Vagina (tissue), 2 donors: ENCODE measurements at regions not wholly inside any gene's neighbourhood (a gene's known extent, or its start where the extent isn't known, plus 50 kb on each side); places are given as distances from the start of the nearest gene placed in this dataset.
A peak's percentile ranks its signal among the peaks of the same experiment; 100 is the strongest.

Source experiments
- DNase-seq, 2 donors: peaks; one replicate each; pipeline ENCODE4 v3.0.0-alpha.2; 2017; ENCODE audit errors: extremely low spot score in 2 of 2
- H3K27ac ChIP-seq: fragments of 200-600 bp; sonication (generic); one replicate; pipeline ENCODE4 v1.5.1; 2019
- H3K27me3 ChIP-seq: fragments of 200-600 bp; sonication (generic); one replicate; pipeline ENCODE4 v1.5.1; 2019
- H3K36me3 ChIP-seq, 2 donors: fragments of 200-600 bp; sonication (generic); one replicate each; pipeline ENCODE4 v1.5.1; 2017 to 2019
- H3K4me1 ChIP-seq: fragments of 200-600 bp; sonication (generic); one replicate; pipeline ENCODE4 v1.5.1; 2019
- H3K4me3 ChIP-seq, 2 donors: fragments of 200-600 bp; sonication (generic); 1 replicate in 1 of 2; 2 replicates in 1 of 2; pipeline ENCODE4 v1.5.1; 2016 to 2019
- H3K9me3 ChIP-seq: fragments of 200-600 bp; sonication (generic); one replicate; pipeline ENCODE4 v1.5.1; 2019
- POLR2A ChIP-seq, 2 donors: fragments of 450-650 bp; IDR thresholded peaks; one replicate each; pipeline ENCODE4 v1.6.1; 2017; ENCODE audit warnings: antibody characterized with exemption in 2 of 2, mild to moderate bottlenecking in 2 of 2, moderate library complexity in 2 of 2
- POLR2AphosphoS5 ChIP-seq, 2 donors: sonication (generic); formaldehyde crosslinking; IDR thresholded peaks; one replicate each; pipeline ENCODE4 v1.9.0; 2017; ENCODE audit warnings: antibody characterized with exemption in 2 of 2, mild to moderate bottlenecking in 2 of 2, low read depth in 1 of 2; ENCODE audit not compliant: insufficient read depth in 1 of 2
- intact Hi-C: fragments of 100-400 bp; cut with DNase I; formaldehyde crosslinking; loops from one replicate; pipeline ENCODE4 v1.15.1; 2023
- TF ChIP-seq, protein P1 (sequence below), 3 experiments: fragments of 450-650 bp in 2 of 3; fragments of 200-600 bp in 1 of 3; sonication (generic) in 1 of 3; IDR thresholded peaks; one replicate each; pipeline ENCODE4 v1.5.1; 2017 to 2019; ENCODE audit warnings: antibody characterized with exemption in 3 of 3, mild to moderate bottlenecking in 2 of 3, moderate library complexity in 2 of 3

DNA sequence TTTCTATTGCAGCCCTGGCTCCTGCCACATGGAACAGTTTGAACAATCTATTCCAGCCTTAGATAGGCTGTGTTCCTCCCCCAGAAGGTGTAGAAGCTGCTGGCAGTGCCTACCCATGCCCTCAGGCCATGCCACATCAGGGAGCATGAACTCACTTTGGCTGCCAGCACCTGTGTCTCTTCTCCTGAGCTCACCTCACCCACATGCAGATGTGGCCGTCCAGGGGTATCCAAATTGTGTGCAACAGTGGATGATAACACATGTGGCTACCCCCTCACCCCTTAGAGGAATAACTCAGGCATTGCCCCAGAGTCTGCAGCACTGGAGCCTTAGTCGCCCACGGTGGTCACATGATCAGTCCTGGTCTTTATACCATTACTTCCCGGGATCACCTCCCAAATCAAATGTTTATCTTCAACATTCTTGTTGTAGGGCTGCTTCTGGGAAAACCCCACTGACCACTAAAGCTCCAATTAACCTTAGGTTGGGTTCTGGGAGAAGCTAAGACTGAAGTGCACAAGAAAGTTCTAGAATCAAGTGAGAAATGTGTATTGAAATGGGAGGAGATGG is 110.4 kb downstream of the BANF2 start:
- Histone ChIP-seq H3K4me1 (peaks cover 41% of the 10 kb centered on the region), H3K9me3 (no peaks in the 10 kb centered on the region), H3K4me3 (no peak overlapping the region), H3K36me3 (no peaks in the 10 kb centered on the region), H3K27me3 (no peaks in the 10 kb centered on the region), H3K27ac (peak overlapping the region; percentile 85)
- intact Hi-C loops = no loop called here
- TF ChIP-seq POLR2AphosphoS5 (IDR thresholded peaks at IDR 0.05; ENCODE audit: insufficient read depth in 1 of 2, low read depth in 1 of 2) (no peak), POLR2A (IDR thresholded peaks at IDR 0.05) (no peak)
- TF ChIP-seq, protein P1, sequence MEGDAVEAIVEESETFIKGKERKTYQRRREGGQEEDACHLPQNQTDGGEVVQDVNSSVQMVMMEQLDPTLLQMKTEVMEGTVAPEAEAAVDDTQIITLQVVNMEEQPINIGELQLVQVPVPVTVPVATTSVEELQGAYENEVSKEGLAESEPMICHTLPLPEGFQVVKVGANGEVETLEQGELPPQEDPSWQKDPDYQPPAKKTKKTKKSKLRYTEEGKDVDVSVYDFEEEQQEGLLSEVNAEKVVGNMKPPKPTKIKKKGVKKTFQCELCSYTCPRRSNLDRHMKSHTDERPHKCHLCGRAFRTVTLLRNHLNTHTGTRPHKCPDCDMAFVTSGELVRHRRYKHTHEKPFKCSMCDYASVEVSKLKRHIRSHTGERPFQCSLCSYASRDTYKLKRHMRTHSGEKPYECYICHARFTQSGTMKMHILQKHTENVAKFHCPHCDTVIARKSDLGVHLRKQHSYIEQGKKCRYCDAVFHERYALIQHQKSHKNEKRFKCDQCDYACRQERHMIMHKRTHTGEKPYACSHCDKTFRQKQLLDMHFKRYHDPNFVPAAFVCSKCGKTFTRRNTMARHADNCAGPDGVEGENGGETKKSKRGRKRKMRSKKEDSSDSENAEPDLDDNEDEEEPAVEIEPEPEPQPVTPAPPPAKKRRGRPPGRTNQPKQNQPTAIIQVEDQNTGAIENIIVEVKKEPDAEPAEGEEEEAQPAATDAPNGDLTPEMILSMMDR (IDR thresholded peaks at IDR 0.05) = no peak
- no peak for DNase-seq

DNA sequence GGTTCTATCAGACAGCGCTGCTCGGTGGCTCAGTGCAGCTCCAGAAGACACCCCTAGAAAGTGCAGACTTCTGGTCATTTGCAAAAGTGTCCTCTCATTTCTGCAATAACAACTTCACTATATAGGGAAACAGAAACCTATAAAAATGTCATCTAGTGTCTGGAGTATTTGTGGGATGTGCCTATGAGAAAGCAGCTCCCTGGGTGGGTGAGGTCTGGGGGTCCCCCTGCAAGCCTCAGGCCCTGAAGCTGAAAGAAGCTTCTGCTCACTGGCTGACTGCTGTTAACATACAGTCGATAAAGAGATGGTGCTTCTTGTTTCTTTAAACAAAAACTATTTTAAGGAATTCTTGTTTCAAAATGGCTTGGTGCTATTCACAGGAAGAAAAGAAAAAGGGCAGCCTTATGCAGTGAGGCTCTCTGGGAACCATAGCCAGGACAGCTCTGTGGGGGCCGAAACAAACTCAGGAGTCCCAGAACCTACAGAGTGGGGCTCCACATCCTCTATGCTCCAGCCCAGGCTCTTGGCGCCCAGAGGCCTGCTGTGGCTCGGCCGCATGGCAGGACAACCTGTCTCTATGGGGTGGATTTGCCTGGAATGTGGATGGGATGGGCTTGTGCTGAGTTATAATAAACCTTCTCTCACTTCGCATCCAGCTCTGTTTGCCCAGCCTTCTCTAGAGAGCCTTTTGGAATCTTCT is 109.7 kb downstream of the BANF2 start:
- intact Hi-C loops = no loop called here
- Histone ChIP-seq H3K27ac (peak overlapping the region; percentile 85), H3K36me3 (no peaks in the 10 kb centered on the region), H3K4me3 (no peak overlapping the region), H3K9me3 (no peaks in the 10 kb centered on the region), H3K27me3 (no peaks in the 10 kb centered on the region), H3K4me1 (peaks cover 41% of the 10 kb centered on the region)
- no peak for TF ChIP-seq POLR2A (IDR thresholded peaks at IDR 0.05)
- no peak for TF ChIP-seq POLR2AphosphoS5 (IDR thresholded peaks at IDR 0.05; ENCODE audit: insufficient read depth in 1 of 2, low read depth in 1 of 2)
- TF ChIP-seq, protein P1 (IDR thresholded peaks at IDR 0.05) = no peak
- no peak for DNase-seq

DNA sequence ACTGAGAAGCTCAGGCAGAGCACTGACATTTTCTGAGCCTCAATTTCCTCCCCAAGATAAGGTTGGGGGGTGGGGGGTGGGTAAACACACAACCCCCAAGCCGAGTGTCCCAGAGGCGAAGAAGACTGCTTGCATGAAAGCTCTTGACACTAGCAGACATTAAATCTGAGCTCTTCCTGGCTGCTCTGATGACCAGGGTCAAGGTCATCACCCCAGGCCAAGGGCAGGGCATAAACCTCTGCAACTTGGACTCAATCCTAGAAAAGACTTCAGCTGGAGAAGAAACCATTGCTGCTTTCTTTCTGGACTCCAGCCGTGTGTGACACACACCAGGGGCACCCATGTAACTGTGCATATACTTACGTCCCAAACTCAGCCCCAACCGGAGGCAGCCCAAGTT is 109.0 kb downstream of the BANF2 start:
- peak overlapping the region; percentile 85 for H3K27ac ChIP-seq

DNA sequence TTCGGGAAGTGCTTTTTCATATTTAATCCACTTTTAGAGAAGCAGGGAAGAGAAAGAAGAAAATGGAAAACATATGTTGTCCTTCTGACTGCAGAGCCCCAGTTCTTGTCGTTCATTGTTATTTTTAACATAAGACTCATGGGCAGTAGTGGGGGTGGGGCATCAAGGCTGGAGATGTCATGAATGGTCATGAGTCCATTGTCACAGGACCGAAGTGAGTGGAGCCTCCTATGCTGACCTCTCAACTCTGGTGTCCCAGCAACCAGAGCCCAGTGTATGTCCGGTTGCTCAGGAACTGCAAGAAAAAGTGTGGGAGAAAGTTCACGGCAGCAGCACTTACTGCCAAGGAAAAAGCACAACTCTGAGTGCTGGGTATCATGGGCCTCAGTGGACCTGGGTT is 108.6 kb downstream of the BANF2 start:
- Histone ChIP-seq H3K27ac (peak overlapping the region; percentile 85), H3K4me3 (no peak overlapping the region), H3K27me3 (no peaks in the 10 kb centered on the region), H3K4me1 (peaks cover 41% of the 10 kb centered on the region), H3K36me3 (no peaks in the 10 kb centered on the region), H3K9me3 (no peaks in the 10 kb centered on the region)
- peak in 1 of 2 donors; percentile 94 for DNase-seq
- intact Hi-C loops = no loop called here
- TF ChIP-seq POLR2A (IDR thresholded peaks at IDR 0.05) = no peak
- TF ChIP-seq, protein P1 (IDR thresholded peaks at IDR 0.05) = no peak
- TF ChIP-seq POLR2AphosphoS5 (IDR thresholded peaks at IDR 0.05; ENCODE audit: insufficient read depth in 1 of 2, low read depth in 1 of 2) = no peak

More for the DNA sequence above, 109.0 kb downstream of the BANF2 start:
- no peaks in the 10 kb centered on the region for H3K27me3 ChIP-seq
- DNase-seq = no peak
- H3K36me3 ChIP-seq = no peaks in the 10 kb centered on the region
- TF ChIP-seq, protein P1 (IDR thresholded peaks at IDR 0.05) = no peak
- no peak for TF ChIP-seq POLR2A (IDR thresholded peaks at IDR 0.05)
- no peak for TF ChIP-seq POLR2AphosphoS5 (IDR thresholded peaks at IDR 0.05; ENCODE audit: insufficient read depth in 1 of 2, low read depth in 1 of 2)
- no peak overlapping the region for H3K4me3 ChIP-seq
- H3K9me3 ChIP-seq = no peaks in the 10 kb centered on the region
- peaks cover 41% of the 10 kb centered on the region for H3K4me1 ChIP-seq
- intact Hi-C loops = no loop called here

DNA sequence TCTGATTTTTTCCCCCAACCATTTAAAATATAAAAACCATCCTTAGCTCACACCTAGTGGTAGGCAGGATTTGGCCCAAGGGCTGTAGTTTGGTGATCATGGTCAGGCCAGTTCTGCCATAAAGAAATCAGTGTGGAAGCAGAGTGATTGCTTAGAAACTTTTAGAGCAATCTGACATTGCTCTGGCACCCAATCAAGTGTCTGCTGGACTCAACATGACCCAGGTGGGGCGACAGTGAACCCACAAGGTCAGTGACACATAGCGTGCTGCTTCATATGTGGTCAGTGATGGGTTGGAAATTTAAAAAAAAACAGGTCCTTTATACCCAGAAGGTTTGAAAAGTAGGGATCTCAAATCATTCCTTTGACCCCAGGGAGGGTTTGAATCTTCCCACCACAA is 107.9 kb downstream of the BANF2 start:
- peaks cover 41% of the 10 kb centered on the region for H3K4me1 ChIP-seq
- intact Hi-C loops = no loop called here
- H3K4me3 ChIP-seq = no peak overlapping the region
- peak overlapping the region; percentile 85 for H3K27ac ChIP-seq
- no peak for DNase-seq
- TF ChIP-seq POLR2A (IDR thresholded peaks at IDR 0.05) = no peak
- TF ChIP-seq, protein P1 (IDR thresholded peaks at IDR 0.05) = no peak
- no peaks in the 10 kb centered on the region for H3K9me3 ChIP-seq
- no peaks in the 10 kb centered on the region for H3K36me3 ChIP-seq
- H3K27me3 ChIP-seq = no peaks in the 10 kb centered on the region
